GM04504 (cell line): ENCODE measurements at regions not wholly inside any gene's neighbourhood (a gene's known extent, or its start where the extent isn't known, plus 50 kb on each side); places are given as distances from the start of the nearest gene placed in this dataset.

Experiments
- DNase-seq: peaks from one replicate; pipeline ENCODE4 v3.0.0-alpha.2; 2012; ENCODE audit warnings: low read depth

DNA sequence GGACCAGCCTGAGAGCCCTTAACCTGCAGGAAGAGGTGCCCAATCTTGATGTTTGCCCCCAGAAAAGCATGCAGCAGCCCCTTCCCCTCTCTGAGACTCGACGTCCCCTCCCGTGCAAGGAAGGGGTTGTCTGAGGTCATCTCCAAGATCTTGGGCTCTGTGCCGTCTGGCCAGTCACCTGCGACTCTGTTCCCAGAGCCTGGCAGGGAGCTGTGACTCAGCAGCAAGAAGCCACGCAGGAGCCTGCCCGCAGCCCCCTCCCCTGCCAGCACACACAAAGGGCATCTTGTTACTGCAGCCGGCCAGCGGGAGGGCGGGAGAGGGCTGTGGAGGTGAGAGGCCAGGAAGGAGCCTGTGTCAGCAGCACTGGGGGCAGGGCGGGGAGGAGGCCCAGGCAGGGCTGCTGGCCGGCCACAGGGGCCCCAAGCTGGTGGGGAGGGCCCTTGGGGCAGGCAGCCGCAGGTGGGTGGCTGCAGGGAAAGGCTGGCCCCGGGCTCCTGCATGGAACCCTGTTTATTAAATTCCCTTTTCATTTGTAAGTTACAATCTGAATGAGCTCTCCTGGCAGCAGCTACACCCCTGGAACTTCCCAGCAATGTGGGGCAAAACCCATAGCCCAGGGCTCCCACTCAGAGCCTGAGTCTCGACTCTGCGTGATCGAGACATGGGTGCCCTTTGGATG is 103.7 kb upstream of the ZMIZ1 start:
- no peak for DNase-seq

GRCh38 chr10:78966182-78966787 is 102.5 kb upstream of the ZMIZ1 start:
- DNase-seq: no peak

DNA sequence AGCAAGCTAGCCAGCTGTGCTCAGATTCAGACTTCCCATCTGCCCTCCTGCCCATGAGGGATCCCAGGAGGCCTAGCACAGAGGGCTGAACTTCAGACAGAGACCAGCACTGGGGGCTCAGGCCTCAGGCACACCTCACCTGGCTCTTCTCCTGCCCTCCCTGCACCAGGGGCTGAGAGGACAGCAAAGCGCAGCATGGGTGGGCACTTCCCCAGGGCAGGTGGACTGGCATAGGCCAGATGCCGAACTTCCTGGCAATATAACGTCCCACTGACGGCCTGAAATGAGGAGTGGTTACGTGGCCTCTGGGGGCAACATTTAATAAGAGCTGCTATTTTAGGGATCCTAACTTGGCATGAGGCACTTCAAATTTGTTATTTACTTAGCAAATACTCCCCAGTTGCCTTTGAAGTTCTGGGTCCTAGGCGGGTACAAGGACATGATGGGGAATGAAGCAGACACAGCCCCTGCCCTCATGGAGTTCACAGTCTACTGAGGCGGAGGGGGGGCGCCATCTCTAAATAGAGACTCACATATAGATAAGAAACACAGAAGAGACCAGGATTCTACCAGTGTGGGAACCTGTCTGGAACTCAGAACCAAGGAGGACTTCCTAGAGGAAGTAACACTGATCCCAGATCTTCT is 101.8 kb upstream of the ZMIZ1 start:
- no peak for DNase-seq

GRCh38 chr10:78968300-78968942 is 100.3 kb upstream of the ZMIZ1 start:
- DNase-seq: no peak

DNA sequence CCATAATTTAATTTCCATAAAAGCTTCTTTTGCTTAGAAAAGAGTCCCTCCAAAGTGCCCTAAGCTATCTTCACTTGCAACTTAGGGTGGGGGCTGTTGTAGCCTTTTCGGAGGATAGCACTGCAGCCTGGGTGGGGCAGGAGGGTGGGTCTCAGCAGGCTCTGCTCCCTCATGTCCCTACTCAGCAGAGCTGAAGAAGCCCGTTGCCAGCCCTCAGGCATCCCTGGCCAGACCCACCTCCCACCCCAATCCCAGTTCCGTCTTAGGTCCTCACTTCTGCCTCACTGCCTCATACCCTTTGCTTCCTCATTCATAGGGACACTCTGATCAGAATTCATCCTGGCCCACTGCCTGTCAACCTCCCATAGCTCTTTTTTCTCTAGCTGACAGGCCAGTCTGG is 99.8 kb upstream of the ZMIZ1 start:
- no peak for DNase-seq

DNA sequence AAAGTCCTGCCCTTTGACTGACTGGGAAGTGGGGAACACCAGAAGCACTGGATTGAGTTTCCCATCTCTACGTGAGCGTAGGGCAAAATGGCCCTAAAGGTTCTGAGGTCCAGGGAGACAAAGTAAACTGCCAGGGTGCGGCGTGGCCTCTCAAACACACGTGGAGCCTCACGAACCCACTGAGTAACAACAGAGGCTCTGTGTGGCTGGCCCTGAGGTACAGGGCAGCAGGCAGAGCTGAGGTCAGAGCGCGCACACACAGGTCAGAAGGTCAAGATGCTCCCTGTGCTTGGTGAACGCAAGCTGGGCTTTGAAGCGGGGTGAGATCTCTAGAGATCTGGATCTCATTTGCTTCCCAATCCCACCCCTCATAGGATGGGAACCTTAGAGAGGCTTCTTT is 99.0 kb upstream of the ZMIZ1 start:
- DNase-seq: no peak

DNA sequence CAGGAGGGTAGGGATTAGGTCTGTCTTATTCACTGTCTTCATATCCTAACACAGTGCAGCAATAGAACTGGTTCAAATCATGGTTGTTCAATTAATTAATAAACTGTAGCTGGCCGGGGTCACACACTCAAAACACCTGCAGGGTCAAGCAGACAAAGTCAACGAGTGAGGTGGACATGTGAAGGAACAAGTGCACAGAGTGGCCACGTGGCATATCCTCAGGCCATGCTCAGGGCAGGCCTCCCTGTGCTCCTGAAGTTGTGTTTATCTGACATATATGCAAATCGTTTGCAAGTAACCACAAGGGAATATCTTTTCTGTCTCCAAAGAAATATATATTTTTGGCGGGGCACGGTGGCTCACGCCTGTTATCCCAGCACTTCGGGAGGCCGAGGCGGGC is 98.5 kb upstream of the ZMIZ1 start:
- DNase-seq: no peak

DNA sequence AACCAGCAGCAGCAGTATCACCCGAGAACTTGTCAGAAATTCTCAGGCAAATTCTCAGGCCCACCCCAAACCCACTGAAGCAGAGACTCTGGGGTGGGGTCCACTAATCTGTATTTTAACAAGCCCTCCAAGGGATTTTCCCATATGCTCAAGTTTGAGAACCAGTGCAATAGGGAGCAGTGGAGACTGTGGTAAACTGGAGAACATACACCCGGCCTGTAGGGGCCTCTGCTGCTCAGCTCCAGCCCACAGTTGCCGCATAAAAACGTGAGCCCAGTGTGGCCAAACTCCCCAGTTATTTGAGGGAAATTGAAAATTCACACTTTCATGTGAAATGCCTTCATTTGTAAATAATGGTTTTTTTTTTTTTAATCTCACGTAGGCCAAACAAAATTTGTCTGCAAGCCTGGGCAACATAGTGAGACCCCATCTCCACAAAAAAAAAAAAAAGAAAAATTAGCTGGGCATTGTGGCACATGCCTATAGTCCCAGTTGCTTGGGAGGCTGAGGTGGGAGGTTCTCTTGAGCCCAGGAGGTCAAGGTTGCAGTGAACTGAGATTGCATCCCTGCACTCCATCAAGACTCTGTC is 97.6 kb upstream of the ZMIZ1 start:
- no peak for DNase-seq

DNA sequence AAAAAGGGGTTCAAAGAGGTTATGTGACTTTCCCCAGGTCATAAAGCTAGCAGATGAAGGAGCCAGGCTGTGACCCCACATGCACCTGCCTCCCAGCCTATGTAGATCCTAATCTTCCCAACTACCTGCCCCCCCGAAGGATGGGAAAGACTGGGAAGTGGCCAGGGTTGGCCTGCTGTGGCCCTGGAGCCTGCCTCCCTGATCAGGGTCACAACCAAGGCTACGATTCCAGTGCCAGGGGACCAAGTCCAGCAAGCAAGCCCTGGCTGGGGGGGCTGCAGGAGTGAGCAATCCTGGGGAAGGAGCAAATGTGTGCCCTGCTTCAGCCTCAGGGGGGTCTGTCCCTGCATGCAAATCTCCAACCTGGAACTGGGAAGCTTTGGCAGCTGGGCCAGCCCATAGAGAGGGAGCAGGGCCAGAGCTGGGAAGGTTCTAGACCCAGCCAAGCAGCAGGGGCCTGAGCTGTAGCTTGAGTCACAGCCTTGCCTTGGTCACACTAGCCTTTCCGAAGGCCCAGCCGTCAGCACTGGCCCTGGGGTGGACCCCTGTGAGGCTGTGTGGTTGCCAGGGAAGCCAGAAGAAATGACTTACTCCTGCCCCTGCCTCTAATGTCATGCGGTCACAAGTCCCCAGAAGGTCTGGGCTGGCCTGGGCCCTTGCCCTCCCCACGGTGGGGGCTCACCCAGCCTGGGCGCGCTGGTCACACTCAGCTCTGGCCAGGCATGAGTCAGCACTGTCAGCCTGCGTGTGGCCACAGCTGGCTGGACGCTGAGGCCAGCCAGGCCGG is 96.4 kb upstream of the ZMIZ1 start:
- peak; percentile 74 for DNase-seq

GRCh38 chr10:78972947-78973900 is 95.5 kb upstream of the ZMIZ1 start:
- peak; percentile 82 for DNase-seq

GRCh38 chr10:78973901-78974616 is 94.7 kb upstream of the ZMIZ1 start:
- peak; percentile 25 for DNase-seq

DNA sequence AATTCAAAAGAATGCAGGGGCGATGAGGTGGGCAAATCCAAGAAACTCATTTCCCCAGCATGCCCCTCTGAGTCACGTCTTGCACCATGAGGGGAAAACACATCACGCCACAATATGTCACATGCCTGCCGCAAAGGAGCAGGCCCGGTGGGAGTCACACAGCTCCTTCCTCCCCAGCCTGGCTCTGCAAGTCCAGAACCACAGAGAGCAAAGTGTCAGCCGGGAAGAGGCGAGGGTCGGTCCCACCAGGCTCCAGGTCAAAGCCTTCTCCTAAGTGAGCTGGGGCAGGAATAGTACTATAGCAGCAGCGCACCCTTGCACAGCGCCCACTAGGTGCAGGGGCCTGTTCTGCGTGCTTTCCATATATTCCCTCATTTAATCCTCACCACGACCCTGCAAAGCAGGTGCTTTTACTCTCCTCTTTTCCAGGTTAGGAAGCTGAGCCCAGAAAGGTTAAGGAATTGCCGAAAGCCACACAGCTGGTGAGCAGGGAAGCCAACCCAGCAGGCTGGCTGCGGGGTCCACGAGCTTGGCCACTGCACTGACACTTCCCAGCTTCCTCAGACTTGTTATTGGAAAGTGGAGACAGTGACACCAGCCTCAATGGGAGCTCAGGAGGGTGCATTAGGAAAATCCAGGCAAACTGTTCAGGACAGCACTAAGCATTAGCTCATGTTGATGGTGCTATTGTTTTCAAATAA is 94.0 kb upstream of the ZMIZ1 start:
- peak; percentile 69 for DNase-seq

- no peak for DNase-seq
Observed at GRCh38 chr10:78975926-78976325, 92.8 kb upstream of the ZMIZ1 start.

DNA sequence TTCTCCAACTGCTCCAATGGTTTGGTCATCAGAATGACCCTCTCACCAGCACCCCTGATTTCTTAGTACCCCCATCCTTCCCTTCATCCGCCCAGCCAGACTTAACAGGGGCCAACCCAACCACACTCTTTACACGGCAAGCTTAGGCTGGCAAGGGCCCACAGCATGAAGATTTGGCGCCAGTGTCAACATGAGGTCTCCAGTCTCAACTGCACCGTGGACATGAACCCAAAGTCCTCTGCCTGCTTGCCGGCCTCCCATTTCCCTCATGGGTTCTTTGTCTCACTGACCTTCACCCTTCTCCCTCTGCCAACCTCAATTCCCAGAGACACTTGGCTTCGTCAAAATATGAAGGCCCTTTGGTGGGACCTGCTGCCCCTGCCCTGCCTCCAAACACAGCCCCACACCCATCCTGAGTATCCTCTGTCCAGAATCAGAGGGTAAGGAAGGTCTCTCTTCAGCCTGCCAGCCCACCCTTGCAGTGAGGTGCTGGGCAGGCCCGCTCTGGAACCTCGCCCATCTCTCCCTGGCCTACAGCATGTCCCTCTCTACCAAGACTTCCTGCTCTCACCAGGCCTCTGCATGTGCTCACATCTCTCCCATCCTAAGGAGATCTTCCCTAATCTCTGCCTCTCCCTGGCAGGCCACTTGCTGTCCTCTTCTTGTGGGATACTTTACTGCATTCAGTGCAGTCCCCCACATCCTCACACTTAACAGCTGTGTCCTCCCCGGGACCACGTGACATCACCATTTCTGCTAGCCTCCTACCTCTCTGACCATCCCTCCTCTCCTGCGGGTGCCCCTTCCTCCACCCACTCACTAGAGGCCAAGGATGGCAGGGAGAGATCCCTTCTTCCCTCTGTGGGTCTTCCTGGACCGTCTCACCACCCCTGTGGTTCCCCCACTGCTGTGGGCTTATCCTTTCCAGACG is 91.7 kb upstream of the ZMIZ1 start:
- DNase-seq: no peak

GRCh38 chr10:78979938-78980337 is 88.8 kb upstream of the ZMIZ1 start:
- no peak for DNase-seq

- no peak for DNase-seq
Observed at GRCh38 chr10:78980354-78980753, 88.4 kb upstream of the ZMIZ1 start.

GRCh38 chr10:78980815-78981214 is 88.0 kb upstream of the ZMIZ1 start:
- DNase-seq: no peak

DNA sequence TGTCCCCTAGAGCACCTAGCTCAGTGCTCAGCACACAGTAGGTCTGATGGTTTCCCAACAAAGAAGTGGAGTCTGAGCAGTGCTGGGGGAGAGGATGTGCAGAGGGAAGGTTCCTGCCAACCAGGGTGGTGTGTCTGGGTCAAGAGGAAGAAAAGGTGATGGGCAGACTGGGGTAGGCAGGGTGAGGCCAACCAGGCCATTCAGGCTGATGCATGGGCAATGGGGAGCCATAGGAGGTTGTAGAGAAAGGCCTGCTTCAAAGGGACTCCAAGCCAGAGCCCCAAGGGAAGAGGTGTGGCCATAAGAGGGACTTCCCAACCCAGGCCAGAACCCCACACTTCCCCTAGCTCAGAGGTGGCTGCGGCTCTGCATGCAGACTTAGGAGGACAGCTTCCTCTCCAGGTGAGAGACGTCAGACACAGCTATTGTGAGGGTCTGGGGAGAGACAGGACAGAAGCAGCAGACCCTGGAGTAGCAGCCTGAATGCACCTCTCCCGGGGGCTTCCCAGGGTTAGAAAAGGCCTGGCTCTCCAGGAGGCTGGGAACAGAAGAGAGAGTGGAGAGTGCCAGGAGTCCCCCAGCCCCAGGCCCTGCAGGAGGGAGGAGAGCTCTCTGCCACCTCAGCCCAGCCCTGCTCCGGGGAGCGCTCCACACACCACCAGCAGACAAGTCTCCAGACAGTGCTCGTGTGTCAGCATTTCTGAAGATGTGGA is 87.4 kb upstream of the ZMIZ1 start:
- no peak for DNase-seq
